ENCODE measurements at regions not wholly inside any gene's neighbourhood (a gene's known extent, or its start where the extent isn't known, plus 50 kb on each side); places are given as distances from the start of the nearest gene placed in this dataset.

- TF ChIP-seq CTCF (IDR thresholded peaks at IDR 0.05) (no peak), ZFX (IDR thresholded peaks at IDR 0.05; ENCODE audit: borderline replicate concordance) (no peak)
Measured at GRCh38 chr20:20799716-20800312, 87.4 kb upstream of the RALGAPA2 start.

Measured in 22Rv1 (cell line).